Brain pericyte (primary cell): ENCODE measurements at regions not wholly inside any gene's neighbourhood (a gene's known extent, or its start where the extent isn't known, plus 50 kb on each side); places are given as distances from the start of the nearest gene placed in this dataset.

Experiments
- DNase-seq: peaks from one replicate; pipeline ENCODE4 v3.0.0-alpha.2; 2012; ENCODE audit warnings: low read depth, low spot score

DNA sequence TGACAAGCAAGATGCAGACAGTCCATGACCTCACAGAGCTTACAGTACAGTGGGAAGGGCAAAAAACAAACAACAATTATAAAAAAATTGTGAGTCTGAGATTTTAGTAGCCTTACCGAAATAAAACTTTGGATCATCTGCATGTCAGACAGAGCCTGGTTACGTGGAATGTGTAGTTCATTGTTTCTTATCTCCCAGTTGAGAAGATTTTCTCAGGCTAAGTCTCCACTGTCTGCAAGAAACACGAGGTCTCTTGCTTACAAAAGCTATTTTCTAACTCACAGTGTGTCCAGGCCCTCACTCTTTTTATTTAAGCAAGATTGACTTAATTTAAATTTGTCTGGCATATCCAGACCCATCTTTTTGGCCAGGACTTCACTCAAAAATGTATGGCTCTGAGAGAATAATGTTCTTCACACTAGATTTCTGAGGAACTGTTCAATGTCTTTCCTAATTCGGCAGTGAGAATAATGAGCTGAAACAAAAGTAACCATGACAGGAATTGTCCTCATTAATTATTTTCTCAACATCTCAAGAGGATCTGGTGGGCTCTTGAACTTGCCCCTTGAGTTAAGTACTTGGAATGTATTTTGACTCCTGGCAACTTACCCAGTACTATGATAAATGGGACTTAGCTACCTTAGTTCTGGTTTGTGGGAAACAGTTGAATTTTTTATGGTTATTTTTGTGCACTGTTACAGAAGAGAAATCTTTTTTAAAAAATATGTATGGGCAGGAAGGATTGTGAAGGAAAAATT, 265.1 kb upstream of the COL8A1 start:
- DNase-seq: no peak

- no peak for DNase-seq
These were observed 271.5 kb upstream of the COL8A1 start for GRCh38 chr3:99366663-99367429.

- no peak for DNase-seq
These were observed 272.4 kb upstream of the COL8A1 start for GRCh38 chr3:99365979-99366378.

DNA sequence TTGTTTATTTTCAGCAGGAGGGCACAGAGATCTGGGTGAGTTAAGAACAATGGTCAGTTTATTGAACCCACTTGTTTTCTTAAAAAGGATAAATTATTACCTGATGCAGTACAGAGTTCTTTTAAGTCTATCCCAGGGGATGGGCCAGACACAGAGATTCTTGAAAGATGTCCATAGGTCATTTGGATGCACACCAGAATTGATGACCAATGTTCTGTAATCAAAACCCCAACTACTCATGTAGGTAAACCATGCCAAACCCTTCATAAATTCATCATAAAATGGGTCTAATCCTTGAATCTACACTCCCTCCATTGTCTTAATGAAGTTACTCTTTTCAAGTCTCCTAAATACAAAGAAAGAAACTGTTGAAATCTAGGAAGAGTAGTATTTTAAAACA, 273.0 kb upstream of the COL8A1 start:
- DNase-seq: no peak

DNA sequence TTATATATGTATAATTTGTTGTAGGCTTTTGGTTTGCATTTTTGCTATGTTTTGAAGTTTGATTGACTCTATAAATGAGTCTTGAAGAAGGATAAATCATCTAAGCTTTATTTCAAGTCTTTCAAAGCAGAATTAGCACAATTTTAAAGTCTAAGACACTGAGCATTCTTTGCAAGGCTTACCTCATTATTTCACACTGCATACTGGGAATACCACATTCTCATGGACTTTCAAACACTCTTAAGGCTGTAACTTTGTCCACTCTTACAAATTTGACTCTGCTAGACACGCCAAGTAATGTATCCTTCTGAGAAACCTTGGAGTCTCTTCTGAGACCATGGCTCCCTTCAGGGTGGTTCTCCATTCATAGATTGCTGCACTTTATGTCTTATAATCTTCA, 281.3 kb upstream of the COL8A1 start:
- DNase-seq: no peak

DNA sequence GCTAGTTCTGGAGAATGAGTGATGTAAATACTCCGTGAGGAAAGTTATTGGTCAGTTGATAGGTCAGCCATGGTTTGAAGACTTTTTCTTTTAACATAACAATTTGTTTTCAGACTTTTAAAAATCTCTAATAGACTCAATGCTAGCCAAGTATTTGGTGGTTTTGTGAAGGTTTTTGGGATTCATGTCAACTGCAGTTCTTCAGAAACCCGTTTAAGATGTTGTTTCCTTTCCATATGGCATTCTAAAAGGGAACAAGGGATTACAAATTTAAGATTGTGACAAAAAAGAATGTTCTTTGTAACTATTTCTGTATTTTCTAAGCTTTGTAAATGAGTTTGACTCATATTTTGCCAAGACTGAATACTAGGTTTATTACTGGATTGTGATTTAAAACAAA, 281.7 kb upstream of the COL8A1 start:
- DNase-seq: no peak

DNA sequence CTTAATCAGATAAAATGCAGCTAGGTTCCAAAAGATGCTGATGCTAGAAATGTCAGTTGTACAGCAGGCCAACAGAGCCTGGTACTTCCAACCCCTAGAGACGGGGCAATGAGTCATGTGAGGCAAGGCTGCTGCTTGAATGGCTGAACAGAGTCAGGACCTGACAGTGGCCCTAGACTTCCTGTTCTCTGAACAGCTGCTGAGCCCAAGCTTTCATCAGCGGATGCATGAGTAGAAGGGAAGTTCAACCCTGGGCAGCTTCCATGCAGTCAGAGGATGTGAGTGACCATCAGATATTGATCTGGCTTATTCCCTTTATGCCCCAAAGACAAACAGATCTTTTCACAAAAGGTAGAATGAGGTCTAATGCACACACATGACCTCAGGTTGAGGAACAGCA, 282.9 kb upstream of the COL8A1 start:
- DNase-seq: no peak

DNA sequence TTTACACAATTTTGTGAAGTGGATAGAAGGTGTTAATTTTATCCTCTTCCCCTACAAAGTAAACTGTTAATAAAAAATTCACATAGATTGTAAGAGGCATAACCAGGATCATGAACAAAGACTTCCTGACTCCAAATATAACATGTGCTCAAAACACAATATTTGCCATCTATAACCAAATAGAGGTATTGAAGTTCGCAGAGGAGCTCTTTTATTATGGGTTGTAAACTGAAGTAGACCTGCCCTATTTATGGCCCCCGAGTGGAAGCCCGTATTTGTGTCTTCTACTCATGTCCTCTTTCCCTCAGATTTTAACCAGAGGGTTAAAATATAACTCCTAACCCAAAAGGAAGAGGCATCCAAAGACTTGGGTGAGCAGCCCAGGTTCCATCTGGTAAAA, 285.6 kb upstream of the COL8A1 start:
- DNase-seq: no peak

DNA sequence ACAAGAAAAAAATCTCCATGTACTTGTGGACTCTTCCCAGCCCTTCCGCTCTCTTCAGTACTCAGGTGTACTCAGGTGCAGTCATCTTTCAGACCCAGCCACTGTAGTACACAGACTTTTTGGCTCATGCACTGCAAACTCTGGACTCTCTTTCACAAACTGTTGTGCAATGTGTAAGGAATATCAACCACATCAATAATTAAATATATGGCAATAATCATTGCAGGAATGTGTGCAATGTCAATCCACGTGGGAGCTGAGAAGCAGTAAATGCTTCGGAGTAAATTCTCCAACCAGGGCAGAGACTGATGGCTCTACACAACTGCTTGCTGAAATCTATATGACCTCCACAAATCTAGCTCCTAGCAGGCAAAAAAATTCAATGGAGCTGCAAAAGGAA, 287.3 kb upstream of the COL8A1 start:
- DNase-seq: no peak

DNA sequence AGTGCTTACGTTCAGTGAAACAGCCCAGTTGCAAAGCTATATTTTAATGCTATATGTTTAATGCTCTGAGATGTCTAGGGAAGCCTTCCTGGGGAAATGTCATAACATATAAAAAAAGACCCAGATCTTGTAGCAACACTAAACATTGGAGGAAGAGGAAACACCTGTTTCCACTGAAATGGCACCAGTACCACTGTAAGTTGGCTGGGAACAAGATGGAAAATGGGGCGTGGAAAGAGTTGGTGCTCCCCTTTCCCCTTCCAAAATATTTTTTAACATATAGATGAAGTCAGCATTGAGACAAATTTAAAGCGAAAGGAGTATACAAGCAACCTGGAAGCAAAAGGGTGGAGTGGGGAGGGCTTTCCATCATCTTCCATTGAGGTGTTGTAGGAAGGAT, 289.9 kb upstream of the COL8A1 start:
- DNase-seq: no peak

DNA sequence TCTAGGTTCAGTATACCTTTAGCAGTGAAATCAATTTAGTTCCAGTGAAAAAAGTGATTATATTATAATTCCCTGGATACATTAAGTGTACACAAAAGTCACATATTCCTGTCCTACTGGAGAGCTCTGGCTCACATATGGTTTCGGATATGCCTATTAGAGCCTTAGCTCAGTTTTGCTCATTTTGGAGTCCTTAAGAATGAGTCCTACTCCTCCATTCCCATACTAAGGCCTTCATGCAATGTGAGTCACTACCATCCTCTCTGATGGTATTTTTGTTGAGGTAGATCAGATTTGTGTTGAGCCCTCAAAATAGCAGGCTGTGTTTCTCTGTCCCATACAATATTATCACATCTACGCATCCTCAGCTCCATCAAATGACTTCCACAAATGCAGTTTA, 294.2 kb upstream of the COL8A1 start:
- no peak for DNase-seq

DNA sequence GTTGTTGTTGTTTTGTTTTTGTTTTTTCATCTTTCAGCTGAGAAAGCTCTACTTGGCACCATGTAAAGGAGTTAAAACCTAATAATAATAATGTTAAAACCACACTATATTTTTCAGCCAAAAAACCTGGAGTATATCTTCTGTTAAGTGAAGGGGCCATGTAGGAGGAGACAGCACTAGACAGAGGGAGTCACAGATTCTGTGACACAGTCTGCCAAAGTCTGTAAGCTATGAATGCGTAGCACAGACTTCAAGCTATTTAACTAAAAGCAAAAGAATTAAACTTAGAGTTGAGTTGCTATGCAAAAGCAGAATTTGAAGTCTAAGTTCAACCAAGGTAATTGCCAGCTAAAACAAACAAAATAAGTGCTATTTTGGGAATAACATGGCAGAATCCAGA, 296.0 kb upstream of the COL8A1 start:
- no peak for DNase-seq

GRCh38 chr3:99339222-99339621, 299.2 kb upstream of the COL8A1 start:
- DNase-seq: no peak

- DNase-seq: no peak
These were observed 305.7 kb upstream of the COL8A1 start for GRCh38 chr3:99332718-99333117.

DNA sequence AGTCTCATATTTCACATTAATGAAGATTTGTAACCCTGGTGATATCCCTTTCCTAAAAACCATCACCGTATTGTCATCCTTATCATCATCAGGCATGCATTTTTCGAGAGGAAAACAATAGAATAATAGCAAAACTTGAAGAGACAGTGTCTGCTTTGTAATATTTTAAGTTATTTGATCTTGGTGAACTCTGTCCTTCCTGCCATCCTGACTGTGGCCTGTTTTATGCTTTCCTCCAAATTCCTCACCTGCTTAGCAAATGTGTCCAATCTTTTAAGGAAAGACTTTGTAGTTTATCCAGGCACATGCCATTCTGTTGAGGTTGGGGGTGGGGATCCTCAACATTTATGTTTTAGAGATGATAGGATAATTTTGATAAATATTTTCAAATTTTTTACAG, 306.1 kb upstream of the COL8A1 start:
- no peak for DNase-seq

DNA sequence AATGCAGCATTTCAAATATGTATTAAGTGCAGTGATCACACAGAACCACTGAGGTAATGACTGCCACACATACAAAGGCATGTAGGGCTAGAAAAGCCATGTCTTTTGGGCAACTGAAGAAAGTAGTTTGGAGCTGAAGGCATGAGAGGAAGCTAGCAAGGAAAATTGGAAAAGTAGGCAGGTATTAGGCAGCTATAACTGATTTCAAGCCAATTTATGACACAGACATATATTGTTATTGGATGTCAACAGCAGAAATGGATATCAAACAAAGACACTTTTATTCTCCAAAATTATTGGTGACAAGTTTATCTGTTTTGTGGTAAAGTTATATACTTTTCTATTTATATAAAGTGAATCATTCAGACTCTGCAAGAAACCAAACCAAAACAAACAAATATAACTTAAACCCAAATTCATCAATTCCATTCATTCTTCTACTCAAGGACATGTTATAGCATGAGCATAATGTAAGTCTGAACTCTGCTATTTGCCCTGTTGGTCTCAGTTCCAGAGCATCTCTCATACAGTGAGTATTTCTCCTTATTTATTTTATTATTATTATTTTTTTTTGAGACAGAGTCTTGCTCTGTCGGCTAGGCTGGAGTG, 307.4 kb upstream of the COL8A1 start:
- no peak for DNase-seq

- DNase-seq: no peak
These were observed 308.1 kb upstream of the COL8A1 start for GRCh38 chr3:99330281-99330680.

GRCh38 chr3:99325402-99325801, 313.0 kb upstream of the COL8A1 start:
- DNase-seq: no peak

GRCh38 chr3:99324636-99325203, 313.7 kb upstream of the COL8A1 start:
- DNase-seq: no peak

GRCh38 chr3:99323940-99324339, 314.5 kb upstream of the COL8A1 start:
- no peak for DNase-seq

DNA sequence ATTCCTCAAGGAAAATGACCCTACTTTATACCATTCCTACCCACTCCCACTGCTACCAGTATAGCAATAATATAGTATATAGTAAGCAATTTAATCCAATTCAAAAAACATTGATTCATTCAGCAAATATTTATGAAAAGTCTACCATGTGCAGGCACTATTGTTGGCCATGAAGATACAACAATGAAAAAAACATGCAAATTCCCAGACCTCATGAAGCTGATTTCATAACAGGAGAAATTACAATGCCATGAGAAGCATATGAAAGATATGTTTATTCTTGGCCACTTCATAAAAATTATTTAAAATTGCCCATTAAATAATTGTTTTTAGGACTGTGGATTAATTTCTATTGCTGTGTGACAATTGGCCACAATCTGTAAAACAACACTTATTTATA, 315.8 kb upstream of the COL8A1 start:
- DNase-seq: no peak

DNA sequence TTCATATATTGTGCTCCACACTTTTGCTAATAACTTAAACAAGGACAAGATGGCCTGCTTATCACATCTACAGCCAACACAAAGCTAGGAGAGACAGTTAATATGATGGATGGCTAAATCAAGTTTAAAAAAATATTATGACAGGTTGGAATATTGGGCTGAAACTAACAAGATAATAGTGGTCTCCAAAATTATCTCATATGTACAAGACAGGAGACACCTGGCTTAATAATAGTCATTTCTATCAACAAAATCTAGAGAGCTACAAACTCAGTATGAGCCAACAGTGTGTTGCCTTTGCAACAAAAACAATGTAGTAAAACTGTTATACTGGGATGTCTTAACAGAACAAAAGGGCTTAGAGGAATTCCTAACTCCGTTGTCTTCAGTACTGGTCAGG, 317.1 kb upstream of the COL8A1 start:
- DNase-seq: no peak

DNA sequence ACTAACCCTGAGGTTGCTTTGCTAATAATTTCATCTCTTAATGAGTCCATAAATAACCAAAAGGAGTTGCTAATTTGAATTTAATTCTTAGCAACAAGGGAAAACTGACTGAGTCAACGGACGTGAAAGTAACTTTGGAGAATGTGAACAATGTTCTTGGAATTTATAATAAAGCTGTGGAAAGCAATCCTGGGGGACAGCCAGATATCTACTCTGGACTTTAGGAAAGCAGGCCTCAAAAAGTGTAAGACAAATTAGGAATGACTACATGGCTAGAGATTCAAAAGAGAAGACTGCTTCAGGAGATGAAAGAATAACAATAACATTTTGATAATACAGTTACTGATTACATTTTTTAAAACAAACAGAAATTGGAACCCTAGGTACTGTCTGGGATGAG, 318.4 kb upstream of the COL8A1 start:
- no peak for DNase-seq
